Right forelimb (tissue), 1 donor: ENCODE measurements at regions not wholly inside any gene's neighbourhood (a gene's known extent, or its start where the extent isn't known, plus 50 kb on each side); places are given as distances from the start of the nearest gene placed in this dataset.
A peak's percentile ranks its signal among the peaks of the same experiment; 100 is the strongest.
"Not testable (repeated sequence)": the region's sequence is repeated elsewhere in the genome, so short reads cannot be mapped to it uniquely, and the experiment has no call there.

Experiments
- DNase-seq: peaks from one replicate; pipeline ENCODE4 v3.0.0-alpha.2; 2018

DNA sequence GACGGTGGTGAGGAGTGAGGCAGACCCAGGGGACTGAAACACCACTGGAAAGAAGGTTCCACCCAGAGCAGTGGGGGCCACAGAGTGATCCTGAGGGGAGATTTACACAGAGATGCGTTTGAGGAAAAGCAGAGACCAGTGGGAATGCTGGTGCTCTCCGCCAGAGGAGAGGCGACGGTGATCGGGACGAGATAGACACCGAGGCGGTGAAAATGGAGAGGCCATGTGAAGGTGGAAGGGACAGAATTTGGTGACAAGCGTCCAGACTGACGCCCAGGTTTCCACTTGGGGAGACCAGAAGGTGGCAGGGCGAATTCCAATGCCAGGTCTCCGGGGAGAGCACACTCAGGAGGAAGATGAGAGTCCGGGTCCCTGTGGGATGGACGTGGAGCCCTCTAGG lies 374.8 kb downstream of the CNTNAP3B start:
- not testable (repeated sequence) for DNase-seq

DNA sequence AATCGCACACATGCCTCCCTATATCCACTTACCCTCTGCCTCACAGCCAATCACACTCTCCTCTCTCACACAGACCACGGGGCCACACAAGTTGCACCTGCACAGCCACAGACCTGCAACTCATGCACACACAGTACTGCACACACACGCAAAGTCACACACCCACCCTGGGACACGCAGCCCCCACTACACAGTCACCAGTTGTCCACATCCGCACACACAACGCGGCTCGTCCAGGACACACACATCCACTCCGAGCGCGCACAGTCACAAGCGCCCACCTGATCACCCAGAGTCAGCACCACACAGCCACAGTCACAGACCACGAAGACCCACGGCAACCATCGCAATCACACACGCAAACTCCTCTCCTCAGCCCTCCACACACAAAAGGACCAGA lies 387.3 kb downstream of the CNTNAP3B start:
- DNase-seq: not testable (repeated sequence)

DNA sequence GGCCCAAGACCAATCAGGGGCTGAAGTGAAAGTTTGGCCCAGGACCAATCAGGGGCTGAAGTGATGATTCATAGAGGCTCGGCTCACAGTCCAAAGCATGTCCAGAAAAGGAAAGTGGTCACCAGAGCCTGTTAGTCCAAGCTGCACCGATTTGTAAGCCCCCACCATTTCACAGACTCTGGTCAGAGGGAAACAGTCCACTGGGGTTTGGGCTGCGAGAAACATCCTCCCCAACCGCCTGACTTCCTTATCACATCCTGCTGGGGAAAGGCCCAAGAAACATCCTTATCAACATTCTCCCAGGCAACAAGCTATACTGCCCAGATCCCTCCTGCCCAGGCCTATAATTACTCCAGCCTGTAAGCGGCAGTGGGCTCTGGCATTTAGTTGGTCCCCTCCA lies 388.1 kb downstream of the CNTNAP3B start:
- not testable (repeated sequence) for DNase-seq

DNA sequence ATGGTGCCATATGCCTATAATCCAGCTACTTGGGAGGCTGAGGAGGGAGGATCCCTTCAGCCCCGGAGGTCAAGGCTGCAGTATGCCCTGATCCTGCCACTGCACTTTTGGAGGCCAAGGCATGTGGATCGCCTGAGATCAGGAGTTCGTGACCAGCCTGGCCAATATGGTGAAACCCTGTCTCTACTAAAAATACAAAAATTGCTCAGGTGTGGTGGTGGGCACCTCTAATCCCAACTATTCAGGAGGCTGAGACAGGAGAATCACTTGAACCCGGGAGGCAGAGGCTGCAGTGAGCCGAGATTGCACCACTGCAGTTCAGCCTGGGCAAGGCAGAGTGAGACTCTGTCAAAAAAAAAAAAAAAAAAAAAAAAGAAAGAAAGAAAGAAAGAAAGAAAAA lies 390.5 kb downstream of the CNTNAP3B start:
- not testable (repeated sequence) for DNase-seq

DNA sequence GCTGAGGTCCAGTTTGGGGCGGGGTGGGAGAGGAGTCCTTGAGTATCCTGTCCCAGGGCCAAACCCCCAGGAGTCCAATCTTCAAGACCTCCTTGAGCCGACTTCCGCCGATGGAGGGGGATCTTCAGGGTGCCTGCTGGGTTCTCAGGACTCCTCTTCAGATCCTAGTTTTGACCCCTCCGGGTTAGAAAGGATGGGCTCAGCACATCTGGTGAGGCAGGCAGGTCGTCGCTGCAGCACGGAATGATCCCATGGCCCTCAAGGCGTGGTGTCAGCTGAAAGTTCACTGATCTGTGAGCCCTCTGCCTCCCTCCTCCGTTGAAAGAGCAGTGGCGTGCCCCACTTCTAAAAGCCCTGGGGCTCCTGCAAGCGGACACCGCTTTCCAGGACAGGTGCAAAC lies 430.0 kb downstream of the CNTNAP3B start:
- DNase-seq: not testable (repeated sequence)

DNA sequence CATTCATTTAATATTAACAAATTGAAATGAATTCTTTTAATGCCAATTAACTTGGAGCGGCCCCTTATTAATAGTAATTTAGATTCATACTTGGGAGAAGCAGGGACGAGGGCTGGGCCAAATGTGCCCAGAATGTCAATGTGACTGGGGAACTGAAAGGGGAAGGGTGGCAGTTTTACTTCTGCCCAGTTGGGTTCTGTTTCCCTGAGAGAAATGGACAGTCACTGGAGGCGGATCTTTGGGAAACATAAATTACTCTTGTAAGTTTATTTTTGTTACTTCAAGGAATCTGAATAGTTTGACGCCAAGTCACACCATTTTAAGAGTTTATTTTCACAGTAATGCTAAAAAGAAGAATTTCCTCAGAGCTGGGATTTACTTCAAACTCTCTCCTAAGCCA lies 432.1 kb downstream of the CNTNAP3B start:
- not testable (repeated sequence) for DNase-seq

DNA sequence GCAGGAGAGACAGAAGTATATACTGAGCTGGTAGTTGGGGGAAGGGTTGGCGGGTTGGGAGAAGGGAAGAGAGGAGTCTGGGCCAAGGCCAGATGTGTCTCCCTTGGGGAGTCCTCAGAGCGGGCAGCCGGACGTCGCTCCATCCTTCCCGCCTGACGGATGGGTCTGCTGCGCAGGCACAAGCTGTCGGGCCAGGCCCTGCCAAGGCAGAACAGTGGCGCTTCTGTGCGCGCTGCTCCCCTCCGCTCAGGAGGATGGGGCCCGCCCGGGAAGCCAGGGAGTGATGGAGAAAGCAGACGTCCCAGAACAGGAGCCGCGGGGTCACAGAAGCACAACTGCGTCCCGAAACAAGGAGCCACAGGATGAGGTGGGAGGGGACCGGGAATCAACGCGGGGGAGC lies 449.9 kb downstream of the CNTNAP3B start:
- DNase-seq: not testable (repeated sequence)

DNA sequence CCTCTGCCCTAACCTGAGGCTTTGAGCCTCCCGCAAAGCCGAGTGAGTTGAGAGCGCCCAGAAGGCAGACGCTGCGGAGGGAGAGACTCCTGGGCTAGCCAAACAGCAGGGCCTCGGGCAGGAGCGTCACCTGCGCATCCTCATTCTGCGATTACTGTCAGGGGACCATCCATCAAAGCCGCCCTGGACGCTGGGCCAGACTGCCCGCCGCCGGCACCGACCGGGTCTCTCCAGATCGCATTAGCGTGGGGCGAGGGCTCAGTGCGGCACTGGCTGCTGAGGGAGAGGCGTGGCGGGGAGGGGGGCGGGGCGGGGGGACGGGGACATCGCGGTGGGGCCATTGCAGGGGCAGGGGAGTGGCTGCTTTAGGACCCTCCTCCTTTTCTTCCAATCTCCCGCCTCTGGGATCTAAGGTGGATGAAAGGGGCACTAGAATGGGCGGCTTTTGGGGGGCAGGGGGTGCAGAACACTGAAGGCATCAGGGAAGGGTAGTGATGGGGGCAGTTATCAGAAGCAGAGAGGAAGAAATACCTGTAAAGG lies 465.7 kb downstream of the CNTNAP3B start:
- DNase-seq: peak; percentile 38

DNA sequence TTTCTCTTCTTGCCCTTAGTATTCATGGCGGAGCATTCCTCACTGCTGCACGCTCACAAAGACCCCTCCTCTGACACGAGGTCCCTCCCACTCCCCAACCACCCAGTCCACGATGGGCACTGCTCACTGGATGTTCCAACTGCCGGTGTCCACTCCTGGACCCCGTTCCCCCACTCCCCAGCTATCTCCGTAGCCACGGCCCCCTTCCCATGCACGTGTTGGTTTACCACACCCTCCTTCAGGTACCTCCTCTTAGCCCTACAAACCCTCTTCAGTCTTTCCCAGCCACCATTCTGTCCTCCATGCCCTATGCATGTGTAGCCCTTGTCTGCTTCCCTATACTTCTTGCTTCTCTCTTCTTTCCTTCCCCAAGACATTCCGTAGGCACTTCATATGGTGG lies 469.6 kb upstream of the ZNG1F start:
- not testable (repeated sequence) for DNase-seq

DNA sequence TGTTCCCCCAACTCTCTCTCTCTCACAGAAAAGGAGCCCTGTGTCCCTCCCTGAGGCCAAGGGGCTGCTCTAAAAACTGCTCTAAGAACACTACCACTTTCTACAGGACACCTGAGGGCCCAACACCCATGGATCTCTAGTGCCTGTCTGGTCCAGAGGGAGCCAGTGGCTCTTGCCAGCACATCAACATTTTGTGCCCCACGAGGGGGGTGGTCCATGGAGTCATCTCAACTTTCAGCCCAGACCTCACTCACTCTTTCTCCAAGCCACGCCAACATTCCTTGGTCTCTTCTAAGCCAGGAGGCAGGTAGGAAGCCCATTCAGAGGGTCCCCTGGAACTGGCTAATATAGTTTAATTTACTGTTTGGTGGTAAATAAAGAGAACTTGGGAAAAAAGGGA lies 469.0 kb upstream of the ZNG1F start:
- not testable (repeated sequence) for DNase-seq

DNA sequence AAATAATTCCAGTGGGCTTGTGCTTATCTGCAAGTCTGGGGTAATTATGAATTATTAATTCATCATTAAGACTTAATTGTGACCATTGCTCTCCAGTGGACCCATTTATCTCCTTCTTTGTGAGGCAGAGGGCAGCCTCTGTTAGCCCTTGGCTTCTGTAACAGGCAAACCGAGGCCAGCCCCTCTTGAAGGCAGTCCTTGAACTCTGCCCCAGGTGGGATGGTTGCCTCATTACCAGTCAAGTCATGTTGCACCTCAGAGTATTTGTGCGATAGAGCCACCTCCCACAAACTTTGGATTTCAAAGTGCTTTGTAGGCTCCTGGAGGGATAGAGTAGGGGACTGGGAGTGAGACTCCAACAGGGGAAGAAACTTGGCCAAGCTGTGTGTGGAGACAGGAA lies 468.0 kb upstream of the ZNG1F start:
- DNase-seq: not testable (repeated sequence)

DNA sequence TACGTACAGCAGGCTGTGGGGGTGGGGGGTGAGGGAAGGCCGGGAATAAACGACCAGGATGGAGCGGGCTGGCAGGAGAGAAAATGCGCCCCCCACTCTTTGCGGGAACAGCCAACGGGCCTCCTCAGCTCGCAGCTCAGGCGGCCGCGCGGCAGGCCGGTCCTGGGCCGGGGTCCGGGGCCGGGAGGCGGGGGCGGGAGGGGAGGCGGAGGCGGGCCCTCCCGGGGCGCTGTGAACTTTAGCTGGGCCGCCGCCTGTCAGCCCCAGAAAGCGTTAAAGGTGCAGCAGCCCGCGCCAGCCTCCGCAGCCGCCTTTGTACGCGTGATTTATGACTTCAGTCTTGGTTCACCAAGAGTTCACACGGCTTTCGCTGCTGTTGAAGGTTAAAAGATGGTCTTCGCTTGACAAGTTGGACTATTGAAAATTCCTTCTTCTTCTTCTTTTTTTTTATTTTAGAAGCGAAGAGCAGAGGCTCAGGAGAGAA lies 466.0 kb upstream of the ZNG1F start:
- not testable (repeated sequence) for DNase-seq

DNA sequence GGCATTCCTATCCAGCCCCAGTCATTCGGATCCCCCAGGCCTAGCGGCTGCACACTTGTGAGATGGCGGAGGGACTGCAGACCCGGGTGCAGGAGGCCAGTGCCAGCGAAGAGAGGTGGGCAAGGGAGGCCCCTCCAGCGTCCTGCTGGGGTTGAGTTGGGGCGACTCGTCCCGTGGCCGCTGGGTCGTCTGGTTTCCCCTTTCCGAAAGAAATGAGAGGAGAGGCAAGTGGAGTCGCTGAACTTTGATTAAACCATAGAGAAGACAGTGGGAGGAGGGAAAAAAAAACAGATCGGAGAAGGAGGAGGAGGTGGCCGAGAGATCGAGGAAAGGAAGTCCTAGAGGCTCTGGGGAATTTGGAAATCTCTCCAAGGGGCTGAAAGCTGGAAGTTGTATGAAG lies 465.2 kb upstream of the ZNG1F start:
- DNase-seq: not testable (repeated sequence)

DNA sequence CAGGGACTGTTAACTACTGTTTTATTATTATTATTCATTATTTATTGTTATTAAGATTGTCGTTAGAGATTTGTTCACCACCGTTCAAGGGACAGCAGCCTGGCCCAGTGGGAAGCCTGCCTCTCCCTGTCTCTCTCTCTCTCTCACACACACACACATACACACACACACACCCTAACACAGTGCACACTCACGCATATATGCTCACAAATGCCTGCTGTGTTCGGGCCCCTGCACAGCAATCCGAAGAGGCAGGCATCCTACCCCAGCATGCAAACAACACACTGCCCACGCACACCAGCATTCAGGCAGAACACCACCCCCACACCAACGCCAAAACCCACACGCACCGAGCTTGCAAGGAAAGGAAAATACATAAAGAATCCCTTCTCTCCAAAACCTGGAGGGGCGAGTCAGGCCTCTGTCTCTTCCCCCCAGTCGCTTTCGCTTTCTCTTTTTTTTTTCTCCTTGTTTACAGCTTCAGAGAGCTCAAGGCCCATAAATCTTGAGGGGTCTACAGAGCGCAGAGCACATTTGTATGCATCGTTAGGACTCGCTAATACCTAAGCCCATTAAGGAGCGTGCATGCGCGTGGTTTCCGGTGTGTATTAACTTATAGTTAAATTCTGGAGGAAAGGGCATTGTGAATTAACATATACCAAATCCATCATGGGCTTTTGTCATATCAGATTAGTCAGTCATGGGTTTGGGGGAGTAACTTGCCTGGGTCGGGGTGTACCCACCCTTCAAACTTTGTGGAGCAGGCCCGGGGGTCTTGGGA lies 464.6 kb upstream of the ZNG1F start:
- not testable (repeated sequence) for DNase-seq

DNA sequence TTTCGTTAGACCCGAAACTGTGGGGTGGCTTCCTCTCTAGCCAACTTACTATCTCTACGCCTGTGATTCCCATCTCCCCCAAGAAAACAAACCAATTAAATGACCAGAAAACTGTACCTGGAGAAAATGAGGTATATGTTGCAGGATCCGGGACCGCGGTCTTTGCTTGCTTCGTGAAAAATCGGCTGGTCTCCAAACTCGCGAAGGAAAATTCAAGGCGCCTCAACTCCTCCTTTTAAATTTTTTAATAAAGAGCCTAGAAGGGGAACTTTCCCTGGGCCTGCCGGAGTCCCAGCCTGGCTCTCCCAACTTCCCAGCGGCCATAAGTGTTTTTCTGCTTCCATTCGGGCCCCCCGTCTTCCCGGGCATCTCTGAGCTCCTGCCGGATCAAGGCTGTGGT lies 463.7 kb upstream of the ZNG1F start:
- not testable (repeated sequence) for DNase-seq

DNA sequence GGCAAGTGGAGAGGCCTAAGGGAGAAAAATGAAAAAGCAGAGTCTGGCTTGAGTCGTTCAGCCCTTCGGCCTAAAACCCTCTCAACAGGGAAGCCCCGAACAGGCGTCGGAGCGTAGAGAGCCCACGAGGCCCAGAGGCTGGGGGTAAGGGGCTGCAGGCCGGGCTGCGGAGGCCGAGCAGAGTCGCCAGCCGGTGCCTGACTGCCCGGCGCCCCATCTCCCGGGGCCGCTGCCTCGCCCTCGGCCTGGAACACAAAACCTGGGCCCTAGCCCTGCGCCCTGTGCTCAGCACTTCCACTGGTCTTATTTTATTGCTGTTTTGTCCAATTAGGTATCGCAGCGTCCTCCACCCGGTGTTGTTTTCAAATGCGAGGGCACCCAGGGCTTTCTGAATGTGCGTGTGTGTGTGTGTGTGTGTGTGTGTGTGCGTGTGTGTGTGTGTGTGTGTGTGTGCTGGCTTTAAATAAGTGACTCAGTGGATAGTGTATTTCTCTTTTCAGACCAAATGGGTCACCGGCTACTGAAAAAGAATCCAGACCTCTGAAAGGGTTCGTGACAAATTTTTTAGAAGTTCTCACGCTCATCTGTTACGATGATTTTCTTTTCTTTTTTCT lies 463.1 kb upstream of the ZNG1F start:
- DNase-seq: not testable (repeated sequence)

DNA sequence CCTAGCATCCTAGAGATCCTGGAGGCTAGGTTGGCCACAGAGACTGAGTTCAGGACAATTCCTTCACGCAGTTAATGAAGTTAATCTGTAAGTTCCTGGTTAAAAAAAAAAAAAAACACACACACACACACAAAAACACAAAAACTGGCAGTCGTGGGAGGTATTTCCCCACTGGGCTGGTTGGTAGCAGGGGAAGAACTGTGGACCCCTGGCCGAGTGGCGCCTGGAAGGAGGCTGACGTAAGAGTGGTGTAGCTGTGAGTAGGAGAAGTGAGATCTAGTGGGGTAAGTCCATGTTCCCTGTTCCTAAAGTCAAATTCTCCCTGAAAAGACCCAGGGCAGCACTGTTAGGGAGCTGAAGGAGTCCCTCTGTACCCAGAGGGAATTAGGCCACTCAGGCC lies 461.0 kb upstream of the ZNG1F start:
- DNase-seq: not testable (repeated sequence)

DNA sequence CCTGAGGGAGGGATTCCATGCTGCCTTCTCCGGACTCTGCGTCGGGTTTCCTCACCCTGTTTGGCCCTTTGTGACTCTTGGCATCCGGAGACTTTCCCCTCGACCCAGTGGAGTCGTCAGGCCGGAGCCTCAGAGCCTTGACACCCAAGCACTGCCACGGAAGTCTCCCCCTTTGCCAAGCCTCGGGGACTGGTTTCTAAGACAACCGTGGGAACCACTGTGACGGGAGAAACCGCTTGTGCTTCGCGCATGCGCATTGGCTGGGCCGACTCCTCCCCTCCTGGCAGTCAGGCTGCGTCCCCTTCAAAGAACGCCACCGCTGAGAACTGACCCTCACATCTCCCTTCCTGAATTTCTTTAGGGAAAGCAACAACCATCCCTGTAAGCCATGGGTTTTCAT lies 459.4 kb upstream of the ZNG1F start:
- not testable (repeated sequence) for DNase-seq

DNA sequence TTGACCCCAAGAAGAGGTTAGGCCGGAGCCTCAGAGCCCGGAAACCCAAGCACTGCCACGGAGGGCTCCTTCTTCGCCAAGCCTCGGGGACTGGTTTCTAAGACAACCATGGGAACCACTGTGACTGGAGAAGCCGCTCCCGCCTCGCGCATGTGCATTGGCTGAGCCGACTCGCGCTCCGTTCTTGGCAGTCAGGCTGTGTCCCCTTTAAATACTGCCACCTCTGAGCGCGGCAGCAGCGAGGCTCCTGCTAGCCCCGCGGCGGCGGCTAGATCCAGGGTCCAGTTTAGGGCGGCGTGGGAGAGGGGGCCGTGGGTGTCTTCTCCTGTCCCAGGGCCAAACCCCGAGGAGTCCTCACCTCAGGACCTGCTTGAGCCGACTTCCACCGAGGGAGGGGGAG lies 457.1 kb upstream of the ZNG1F start:
- DNase-seq: not testable (repeated sequence)

DNA sequence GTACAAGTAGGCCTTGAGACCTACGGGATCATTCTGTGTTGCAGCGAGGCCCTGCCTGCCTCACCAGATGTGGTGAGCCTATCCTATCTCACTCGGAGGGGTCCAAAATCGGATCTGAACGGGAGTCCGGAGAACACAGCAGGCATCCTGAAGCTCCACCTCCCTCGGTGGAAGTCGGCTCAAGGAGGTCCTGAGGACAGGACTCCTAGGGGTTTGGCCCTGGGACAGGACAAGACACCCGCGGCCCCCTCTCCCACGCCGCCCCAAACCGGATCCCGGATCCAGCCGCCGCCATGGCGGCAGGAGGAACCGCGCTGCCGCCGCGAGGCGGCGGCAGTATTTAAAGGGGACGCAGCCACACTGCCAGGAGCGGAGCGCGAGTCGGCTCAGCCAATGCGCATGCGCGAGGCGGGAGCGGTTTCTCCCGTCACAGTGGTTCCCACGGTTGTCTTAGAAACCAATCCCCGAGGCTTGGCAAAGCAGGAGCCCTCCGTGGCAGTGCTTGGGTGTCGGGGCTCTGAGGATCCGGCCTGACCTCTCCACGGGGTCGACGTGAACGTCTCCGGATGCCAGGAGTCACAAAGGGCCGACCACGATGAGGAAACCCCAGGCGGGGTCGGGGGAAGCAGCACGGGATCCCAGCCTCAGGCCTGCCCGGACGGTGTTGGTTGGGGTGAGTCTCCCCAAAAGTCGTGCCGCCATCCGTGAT lies 454.6 kb upstream of the ZNG1F start:
- DNase-seq: peak; percentile 70

DNA sequence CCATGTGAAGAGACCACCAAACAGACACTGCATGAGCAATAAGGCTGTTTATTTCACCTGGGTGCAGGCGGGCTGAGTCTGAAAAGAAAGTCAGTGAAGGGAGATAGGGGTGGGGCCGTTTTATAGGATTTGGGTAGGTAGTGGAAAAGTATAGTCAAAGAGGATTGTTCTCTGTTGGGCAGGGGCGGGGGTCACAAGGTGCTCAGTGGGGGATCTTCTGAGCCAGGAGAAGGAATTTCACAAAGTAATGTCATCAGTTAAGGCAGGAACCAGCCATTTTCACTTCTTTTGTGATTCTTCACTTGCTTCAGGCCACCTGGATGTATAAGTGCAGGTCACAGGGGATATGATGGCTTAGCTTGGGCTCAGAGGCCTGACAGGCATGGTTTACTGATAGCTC lies 444.6 kb upstream of the ZNG1F start:
- DNase-seq: not testable (repeated sequence)

DNA sequence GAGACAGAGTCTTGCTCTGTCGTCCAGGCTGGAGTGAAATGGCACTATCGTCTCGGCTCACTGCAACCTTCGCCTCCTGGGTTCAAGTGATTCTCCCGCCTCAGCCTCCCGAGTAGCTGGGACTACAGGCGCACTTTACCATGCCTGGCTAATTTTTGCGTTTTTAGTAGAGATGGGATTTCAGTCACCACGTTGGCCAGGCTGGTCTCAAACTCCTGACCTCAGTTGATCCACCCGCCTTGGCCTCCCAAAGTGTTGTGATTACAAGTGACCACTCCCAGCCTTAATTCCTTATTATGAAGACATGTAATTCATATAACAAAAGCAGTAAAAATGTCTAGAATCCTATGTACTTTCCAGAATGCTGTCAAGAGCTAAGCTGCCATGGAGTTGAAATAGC lies 434.5 kb upstream of the ZNG1F start:
- DNase-seq: not testable (repeated sequence)

DNA sequence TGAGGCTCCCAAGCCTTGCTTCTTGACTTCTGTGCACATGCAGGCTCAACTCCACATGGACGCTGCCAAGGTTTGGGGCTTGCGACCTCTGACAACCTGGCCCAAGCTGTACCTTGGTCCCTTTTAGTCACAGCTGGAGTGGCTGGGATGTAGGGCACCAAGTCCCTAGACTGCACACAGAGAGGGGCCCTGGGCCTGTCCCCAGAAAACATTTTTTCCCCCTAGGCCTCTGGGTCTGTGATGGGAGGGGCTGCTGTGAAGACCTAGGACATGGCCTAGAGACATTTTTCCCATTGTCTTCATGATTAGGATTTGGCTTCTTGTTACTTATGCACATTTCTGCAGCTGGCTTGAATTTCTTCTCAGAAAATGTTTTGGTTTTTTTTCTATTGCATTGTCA lies 430.1 kb upstream of the ZNG1F start:
- DNase-seq: not testable (repeated sequence)
